ENCODE measurements at regions not wholly inside any gene's neighbourhood (a gene's known extent, or its start where the extent isn't known, plus 50 kb on each side); places are given as distances from the start of the nearest gene placed in this dataset.

GRCh38 chr20:19920381-19921138, 96.6 kb upstream of the NAA20 start (continued):
- 0 out of 2 replicates have a peak, but pooled peaks have one; percentile 62 for TF ChIP-seq PRDM10 (CRISPR knock-in tag; IDR thresholded peaks at IDR 0.05; ENCODE audit: low read depth)
- no peak for TF ChIP-seq IKZF4 (CRISPR knock-in tag; IDR thresholded peaks at IDR 0.05; ENCODE audit: borderline replicate concordance, low read depth, not compliant biosample characterization)
- TF ChIP-seq ZNF740 (CRISPR knock-in tag; IDR thresholded peaks at IDR 0.05), result no peak
- peak; percentile 57; the same call in 1 of the 2 replicates for TF ChIP-seq ZNF691 (CRISPR knock-in tag; IDR thresholded peaks at IDR 0.05; ENCODE audit: borderline replicate concordance, low read depth)
- TF ChIP-seq ZMYM2 (CRISPR knock-in tag; IDR thresholded peaks at IDR 0.05), result peak; percentile 93
- TF ChIP-seq PAXIP1 (CRISPR knock-in tag; conservative IDR thresholded peaks at IDR 0.05), result peak; percentile 83
- TF ChIP-seq CHCHD3 (CRISPR knock-in tag; IDR thresholded peaks at IDR 0.05), result no peak
- TF ChIP-seq KAT7 (CRISPR knock-in tag; IDR thresholded peaks at IDR 0.05; ENCODE audit: borderline replicate concordance), result 0 out of 2 replicates have a peak, but pooled peaks have one; percentile 43
- peak; percentile 61; the same call in 1 of the 2 replicates for TF ChIP-seq MXD4 (CRISPR knock-in tag; IDR thresholded peaks at IDR 0.05)
- TF ChIP-seq MXI1 (IDR thresholded peaks at IDR 0.05; ENCODE audit: borderline replicate concordance, low read depth, low read length), result 0 out of 3 replicates have a peak, but pooled peaks have one; percentile 37
- TF ChIP-seq ARID5B (CRISPR knock-in tag; IDR thresholded peaks at IDR 0.05), result peak; percentile 99
- peak; percentile 71 for TF ChIP-seq TFE3 (CRISPR knock-in tag; IDR thresholded peaks at IDR 0.05)
- peak; percentile 94 for TF ChIP-seq BCL6 (CRISPR knock-in tag; IDR thresholded peaks at IDR 0.05)

All from HepG2 (cell line).